CD14-positive monocyte (primary cell): ENCODE measurements at regions not wholly inside any gene's neighbourhood (a gene's known extent, or its start where the extent isn't known, plus 50 kb on each side); places are given as distances from the start of the nearest gene placed in this dataset.

Experiments used
- DNase-seq, 3 donors: peaks; one replicate each; pipeline ENCODE4 v3.0.0-alpha.2; 2011 to 2022
- H2AFZ ChIP-seq: 2 replicates; pipeline ENCODE4 v1.6.0; 2012; ENCODE audit warnings: mild to moderate bottlenecking, low read depth, low read length, inconsistent platforms; ENCODE audit not compliant: insufficient read depth, poor library complexity, severe bottlenecking
- H3K27ac ChIP-seq, 2 donors: 1 replicate in 1 of 2; 2 replicates in 1 of 2; pipeline ENCODE4 v1.5.1; 2012 to 2013; ENCODE audit warnings: low read length in 2 of 2, control low read depth in 1 of 2, inconsistent platforms in 1 of 2, low read depth in 1 of 2, mild to moderate bottlenecking in 1 of 2
- H3K27me3 ChIP-seq, 2 donors: one replicate each; pipeline versions ENCODE4 v1.6.0 to v1.6.1; 2011 to 2013; ENCODE audit warnings: low read length in 2 of 2; ENCODE audit not compliant: control insufficient read depth in 2 of 2, insufficient read depth in 2 of 2
- H3K36me3 ChIP-seq, 2 donors: replicated peaks in 1 of 2; 1 replicate in 1 of 2; 2 replicates in 1 of 2; pipeline versions ENCODE4 v1.5.1 to v1.6.1; 2012 to 2013; ENCODE audit warnings: low read length in 2 of 2, control low read depth in 1 of 2, inconsistent platforms in 1 of 2, mild to moderate bottlenecking in 1 of 2; ENCODE audit not compliant: insufficient read depth in 2 of 2, control insufficient read depth in 1 of 2
- H3K4me1 ChIP-seq, 2 donors: 1 replicate in 1 of 2; 2 replicates in 1 of 2; pipeline versions ENCODE4 v1.5.1 to v1.6.1; 2012 to 2013; ENCODE audit warnings: low read length in 2 of 2, control low read depth in 1 of 2, inconsistent platforms in 1 of 2, mild to moderate bottlenecking in 1 of 2, moderate library complexity in 1 of 2; ENCODE audit not compliant: insufficient read depth in 2 of 2, control insufficient read depth in 1 of 2
- H3K4me2 ChIP-seq: replicated peaks from 2 replicates; pipeline ENCODE3; 2012; ENCODE audit warnings: low read length, moderate library complexity, mild to moderate bottlenecking; ENCODE audit not compliant: poor library complexity, severe bottlenecking; ENCODE audit errors: extremely low read depth
- H3K4me3 ChIP-seq, 3 experiments: fragments of 200-600 bp in 1 of 3; sonication (generic) in 1 of 3; replicated peaks in 1 of 3; 1 replicate in 2 of 3; 2 replicates in 1 of 3; pipeline ENCODE4 v1.5.1; 2011 to 2013; ENCODE audit warnings: low read length in 3 of 3, mild to moderate bottlenecking in 3 of 3, control low read depth in 2 of 3, low read depth in 2 of 3, inconsistent platforms in 1 of 3, moderate library complexity in 1 of 3
- H3K79me2 ChIP-seq: 2 replicates; pipeline ENCODE4 v1.6.0; 2012; ENCODE audit warnings: mild to moderate bottlenecking, control low read depth, inconsistent platforms, low read length, moderate library complexity; ENCODE audit not compliant: insufficient read depth
- H3K9ac ChIP-seq: 2 replicates; pipeline ENCODE4 v1.6.0; 2017; ENCODE audit warnings: low read length, mild to moderate bottlenecking; ENCODE audit not compliant: insufficient read depth, poor library complexity, severe bottlenecking
- H3K9me3 ChIP-seq, 2 donors: replicated peaks in 1 of 2; 1 replicate in 1 of 2; 2 replicates in 1 of 2; pipeline versions ENCODE4 v1.5.1 to v1.6.1; 2012 to 2013; ENCODE audit warnings: low read length in 2 of 2, control low read depth in 1 of 2; ENCODE audit not compliant: control insufficient read depth in 1 of 2, insufficient read depth in 1 of 2
- H4K20me1 ChIP-seq: 2 replicates; pipeline ENCODE4 v1.6.0; 2012; ENCODE audit warnings: mild to moderate bottlenecking, low read length, control low read depth, moderate library complexity; ENCODE audit not compliant: insufficient read depth
- H3K27ac Mint-ChIP-seq, 7 donors: one replicate each; pipeline ENCODE4 v1.8.0; 2020; ENCODE audit warnings: mild to moderate bottlenecking in 7 of 7, mixed read lengths in 7 of 7, moderate library complexity in 6 of 7, inconsistent platforms in 2 of 7
- H3K27me3 Mint-ChIP-seq, 3 donors: one replicate each; pipeline ENCODE4 v1.8.0; 2021 to 2022; ENCODE audit warnings: low read depth in 3 of 3, mild to moderate bottlenecking in 3 of 3, mixed read lengths in 3 of 3, moderate library complexity in 3 of 3, inconsistent platforms in 1 of 3
- H3K36me3 Mint-ChIP-seq, 2 donors: one replicate each; pipeline ENCODE4 v1.8.0; 2020; ENCODE audit warnings: mixed read lengths in 2 of 2, inconsistent platforms in 1 of 2, mild to moderate bottlenecking in 1 of 2
- H3K4me1 Mint-ChIP-seq: one replicate; pipeline ENCODE4 v1.8.0; 2020; ENCODE audit warnings: mild to moderate bottlenecking, mixed read lengths
- H3K4me3 Mint-ChIP-seq, 2 donors: one replicate each; pipeline ENCODE4 v1.8.0; 2020; ENCODE audit warnings: mild to moderate bottlenecking in 2 of 2, mixed read lengths in 2 of 2, moderate library complexity in 1 of 2
- H3K9me3 Mint-ChIP-seq, 7 donors: one replicate each; pipeline ENCODE4 v1.8.0; 2020 to 2022; ENCODE audit warnings: mixed read lengths in 7 of 7, mild to moderate bottlenecking in 6 of 7, moderate library complexity in 6 of 7, inconsistent platforms in 2 of 7
- WGBS: methylation state at CpG from one replicate; pipeline ENCODE4 v1.1.5; 2013; ENCODE audit warnings: missing lambda C conversion rate; ENCODE audit not compliant: insufficient coverage; 5-methylcytosine and 5-hydroxymethylcytosine counted together
- intact Hi-C, 2 donors: fragments of 100-400 bp; cut with micrococcal nuclease; formaldehyde crosslinking; loops; one replicate each; pipeline versions ENCODE4 v1.15.0 to v1.15.1; 2023
- TF ChIP-seq, protein P1 (sequence below): fragments of 200-600 bp; IDR thresholded peaks from one replicate; pipeline ENCODE4 v1.8.0; 2022; ENCODE audit warnings: antibody characterized with exemption, mild to moderate bottlenecking

DNA sequence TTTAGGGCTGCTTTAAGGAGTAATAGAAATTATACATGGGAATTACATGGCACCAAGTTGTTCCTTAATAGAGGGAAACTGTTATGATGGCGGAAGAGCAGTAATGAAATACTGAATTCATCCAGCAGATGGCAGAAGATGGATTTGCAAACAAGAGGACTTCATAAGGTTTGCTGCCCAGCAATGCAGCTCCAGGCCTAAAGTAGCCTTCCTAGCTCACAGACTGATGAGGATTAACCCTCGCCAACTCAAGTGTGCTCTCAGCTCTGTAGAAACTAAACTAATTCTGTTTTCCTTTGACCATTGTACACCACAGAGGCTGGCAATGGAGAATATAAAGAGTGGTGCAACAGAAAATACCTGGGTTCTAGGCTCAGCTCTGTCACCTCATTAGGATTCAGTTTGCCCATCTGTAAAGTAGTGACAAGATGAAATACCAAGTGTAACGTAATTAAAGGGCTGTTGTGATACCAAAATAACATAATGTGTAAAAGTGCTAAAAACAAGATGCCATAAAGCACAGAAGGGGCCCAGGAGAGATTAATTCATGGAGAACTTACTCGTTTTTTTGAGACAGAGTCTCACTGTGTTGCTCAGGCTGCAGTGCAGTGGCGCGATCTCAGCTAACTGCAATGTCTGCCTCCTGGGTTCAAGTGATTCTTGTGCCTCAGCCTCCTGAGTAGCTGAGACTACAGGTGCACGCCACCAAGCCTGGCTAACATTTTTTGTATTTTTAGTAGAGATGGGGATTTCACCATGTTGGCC is 102.4 kb upstream of the SERBP1 start:
- H3K4me2 ChIP-seq = no peak overlapping the region
- H3K27ac ChIP-seq = no peak overlapping the region
- no peaks in the 10 kb centered on the region for H3K79me2 ChIP-seq
- Mint-ChIP-seq H3K36me3 (no peaks in the 10 kb centered on the region), H3K4me3 (no peak overlapping the region), H3K9me3 (peaks cover 2 to 12% (median 7%) of the 10 kb centered on the region in 7 donors), H3K27ac (no peak overlapping the region), H3K27me3 (no peaks in the 10 kb centered on the region), H3K4me1 (no peaks in the 10 kb centered on the region)
- H3K9me3 ChIP-seq = no peaks in the 10 kb centered on the region
- peak overlapping the region; percentile 31 for H2AFZ ChIP-seq
- no peak overlapping the region for H3K9ac ChIP-seq
- intact Hi-C loops = loop anchor here (2.0 kb wide), 1 partner anchor 228 kb away; no protein-coding TSS in a partner anchor
- 79% methylated on average over 6 of the region's 7 CpGs for whole genome bisulfite sequencing
- TF ChIP-seq, protein P1, sequence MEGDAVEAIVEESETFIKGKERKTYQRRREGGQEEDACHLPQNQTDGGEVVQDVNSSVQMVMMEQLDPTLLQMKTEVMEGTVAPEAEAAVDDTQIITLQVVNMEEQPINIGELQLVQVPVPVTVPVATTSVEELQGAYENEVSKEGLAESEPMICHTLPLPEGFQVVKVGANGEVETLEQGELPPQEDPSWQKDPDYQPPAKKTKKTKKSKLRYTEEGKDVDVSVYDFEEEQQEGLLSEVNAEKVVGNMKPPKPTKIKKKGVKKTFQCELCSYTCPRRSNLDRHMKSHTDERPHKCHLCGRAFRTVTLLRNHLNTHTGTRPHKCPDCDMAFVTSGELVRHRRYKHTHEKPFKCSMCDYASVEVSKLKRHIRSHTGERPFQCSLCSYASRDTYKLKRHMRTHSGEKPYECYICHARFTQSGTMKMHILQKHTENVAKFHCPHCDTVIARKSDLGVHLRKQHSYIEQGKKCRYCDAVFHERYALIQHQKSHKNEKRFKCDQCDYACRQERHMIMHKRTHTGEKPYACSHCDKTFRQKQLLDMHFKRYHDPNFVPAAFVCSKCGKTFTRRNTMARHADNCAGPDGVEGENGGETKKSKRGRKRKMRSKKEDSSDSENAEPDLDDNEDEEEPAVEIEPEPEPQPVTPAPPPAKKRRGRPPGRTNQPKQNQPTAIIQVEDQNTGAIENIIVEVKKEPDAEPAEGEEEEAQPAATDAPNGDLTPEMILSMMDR = peak; percentile 83
- H3K36me3 ChIP-seq = no peaks in the 10 kb centered on the region
- no peak overlapping the region for H3K4me3 ChIP-seq
- no peaks in the 10 kb centered on the region for H4K20me1 ChIP-seq
- no peaks in the 10 kb centered on the region for H3K4me1 ChIP-seq
- no peaks in the 10 kb centered on the region for H3K27me3 ChIP-seq
- DNase-seq = peak; percentile 33 to 55 (median 41)

DNA sequence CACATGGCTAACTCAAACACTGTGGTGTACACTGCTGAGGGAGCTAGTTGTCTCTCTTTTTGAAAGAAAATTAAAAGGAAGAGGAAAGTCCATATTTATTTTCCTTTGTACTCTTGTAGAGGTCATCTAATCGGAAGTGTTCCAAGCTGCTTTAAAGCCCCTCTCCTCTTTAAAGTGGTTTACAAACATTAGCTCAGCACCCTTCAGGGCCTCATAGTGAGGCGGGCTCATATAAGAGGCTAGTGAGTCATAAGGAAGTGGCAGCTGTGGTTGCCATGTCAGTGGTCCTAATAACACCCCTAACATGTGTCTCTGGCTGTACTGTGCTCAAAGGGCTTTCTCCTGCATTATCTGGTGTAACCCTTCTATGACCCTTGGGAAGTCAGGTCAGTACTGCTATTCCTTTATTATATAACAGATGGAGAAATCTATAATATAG is 104.4 kb upstream of the SERBP1 start:
- Histone ChIP-seq H3K9me3 (no peaks in the 10 kb centered on the region), H2AFZ (no peak overlapping the region), H3K36me3 (no peaks in the 10 kb centered on the region), H3K4me1 (no peaks in the 10 kb centered on the region), H3K9ac (no peak overlapping the region), H3K79me2 (no peaks in the 10 kb centered on the region), H3K4me3 (no peak overlapping the region), H4K20me1 (no peaks in the 10 kb centered on the region), H3K27me3 (no peaks in the 10 kb centered on the region), H3K27ac (no peak overlapping the region), H3K4me2 (no peak overlapping the region)
- TF ChIP-seq, protein P1 = no peak
- WGBS = no CpG with 5 or more reads among the region's 2 CpGs
- Mint-ChIP-seq H3K27me3 (peaks cover 0 to 2% (median 2%) of the 10 kb centered on the region in 3 donors), H3K4me3 (no peak overlapping the region), H3K36me3 (no peaks in the 10 kb centered on the region), H3K27ac (no peak overlapping the region), H3K4me1 (no peaks in the 10 kb centered on the region), H3K9me3 (peaks cover 2 to 12% (median 7%) of the 10 kb centered on the region in 7 donors)
- DNase-seq = no peak
- intact Hi-C loops = no loop called here
